HepG2 (cell line): ENCODE measurements at regions not wholly inside any gene's neighbourhood (a gene's known extent, or its start where the extent isn't known, plus 50 kb on each side); places are given as distances from the start of the nearest gene placed in this dataset.

Experiments used
- CCAR2 ChIP-seq: fragments of 200-400 bp; formaldehyde crosslinking; optimal IDR thresholded peaks from 2 replicates; pipeline ENCODE3; 2018; ENCODE audit warnings: low read depth, mild to moderate bottlenecking, low read length, moderate library complexity
- GATAD1 ChIP-seq: IDR thresholded peaks from 2 replicates; pipeline ENCODE4 v1.6.1; 2016; ENCODE audit warnings: missing genetic modification reagents, missing compliant biosample characterization
- MAFK ChIP-seq, 2 experiments: IDR thresholded peaks in 1 of 2; conservative IDR thresholded peaks in 1 of 2; 2 replicates each; pipeline ENCODE4 v1.6.1; 2011; ENCODE audit warnings: improper control_type of control experiment in 2 of 2, low read length in 2 of 2
- MXI1 ChIP-seq: IDR thresholded peaks from 3 replicates; pipeline ENCODE4 v1.6.1; 2012; ENCODE audit warnings: low read depth, low read length, inconsistent platforms, borderline replicate concordance
- RXRA ChIP-seq: sonication (generic); formaldehyde crosslinking; IDR thresholded peaks from 2 replicates; pipeline ENCODE4 v1.5.1; 2020; ENCODE audit warnings: missing genetic modification reagents
- SIN3B ChIP-seq: fragments of 150-350 bp; IDR thresholded peaks from 2 replicates; pipeline ENCODE4 v1.6.1; 2014; ENCODE audit warnings: low read length
- SKI ChIP-seq: fragments of 450-650 bp; IDR thresholded peaks from one replicate; pipeline ENCODE4 v1.6.1; 2018; ENCODE audit warnings: mild to moderate bottlenecking; ENCODE audit not compliant: partially characterized antibody
- SPEN ChIP-seq: sonication (generic); formaldehyde crosslinking; IDR thresholded peaks from 2 replicates; pipeline ENCODE4 v1.5.1; 2020; ENCODE audit warnings: low read depth, mild to moderate bottlenecking, missing genetic modification reagents
- TBP ChIP-seq: sonication (generic); formaldehyde crosslinking; IDR thresholded peaks from 2 replicates; pipeline ENCODE4 v1.5.0; 2020; ENCODE audit warnings: missing genetic modification reagents
- TBX2 ChIP-seq: sonication (generic); formaldehyde crosslinking; IDR thresholded peaks from 2 replicates; pipeline ENCODE4 v1.5.0; 2020; ENCODE audit warnings: missing genetic modification reagents, mild to moderate bottlenecking, borderline replicate concordance
- ZNF253 ChIP-seq: sonication (generic); formaldehyde crosslinking; IDR thresholded peaks from 2 replicates; pipeline ENCODE4 v1.8.0; 2022; ENCODE audit warnings: mild to moderate bottlenecking, missing genetic modification reagents, borderline replicate concordance
- ZNF343 ChIP-seq: sonication (generic); formaldehyde crosslinking; IDR thresholded peaks from 2 replicates; pipeline ENCODE4 v1.4.0; 2020; ENCODE audit warnings: mild to moderate bottlenecking, missing genetic modification reagents
- ZSCAN12 ChIP-seq: sonication (generic); formaldehyde crosslinking; IDR thresholded peaks from 2 replicates; pipeline ENCODE4 v1.9.0; 2021; ENCODE audit warnings: mild to moderate bottlenecking, missing genetic modification reagents
- TF ChIP-seq, protein P1 (sequence below): sonication (generic); formaldehyde crosslinking; IDR thresholded peaks from 2 replicates; pipeline ENCODE4 v1.9.0; 2021; ENCODE audit warnings: mild to moderate bottlenecking, missing genetic modification reagents
- TF ChIP-seq, protein P2 (sequence below): sonication (generic); formaldehyde crosslinking; IDR thresholded peaks from 2 replicates; pipeline ENCODE4 v1.8.1; 2023; ENCODE audit warnings: mild to moderate bottlenecking, missing genetic modification reagents, borderline replicate concordance
- TF ChIP-seq, protein P3 (sequence below): IDR thresholded peaks from 2 replicates; pipeline ENCODE4 v1.6.1; 2016; ENCODE audit warnings: missing biosample characterization, missing genetic modification reagents, low read depth
- TF ChIP-seq, protein P4 (sequence below): IDR thresholded peaks from 2 replicates; pipeline ENCODE4 v1.6.1; 2016; ENCODE audit warnings: control low read depth
- TF ChIP-seq, protein P5 (sequence below): sonication (generic); formaldehyde crosslinking; IDR thresholded peaks from 2 replicates; pipeline ENCODE4 v1.4.0; 2020; ENCODE audit warnings: missing genetic modification reagents
- TF ChIP-seq, protein P6 (sequence below): sonication (generic); formaldehyde crosslinking; IDR thresholded peaks from 2 replicates; pipeline ENCODE4 v1.4.0; 2020; ENCODE audit warnings: mild to moderate bottlenecking, missing genetic modification reagents

DNA sequence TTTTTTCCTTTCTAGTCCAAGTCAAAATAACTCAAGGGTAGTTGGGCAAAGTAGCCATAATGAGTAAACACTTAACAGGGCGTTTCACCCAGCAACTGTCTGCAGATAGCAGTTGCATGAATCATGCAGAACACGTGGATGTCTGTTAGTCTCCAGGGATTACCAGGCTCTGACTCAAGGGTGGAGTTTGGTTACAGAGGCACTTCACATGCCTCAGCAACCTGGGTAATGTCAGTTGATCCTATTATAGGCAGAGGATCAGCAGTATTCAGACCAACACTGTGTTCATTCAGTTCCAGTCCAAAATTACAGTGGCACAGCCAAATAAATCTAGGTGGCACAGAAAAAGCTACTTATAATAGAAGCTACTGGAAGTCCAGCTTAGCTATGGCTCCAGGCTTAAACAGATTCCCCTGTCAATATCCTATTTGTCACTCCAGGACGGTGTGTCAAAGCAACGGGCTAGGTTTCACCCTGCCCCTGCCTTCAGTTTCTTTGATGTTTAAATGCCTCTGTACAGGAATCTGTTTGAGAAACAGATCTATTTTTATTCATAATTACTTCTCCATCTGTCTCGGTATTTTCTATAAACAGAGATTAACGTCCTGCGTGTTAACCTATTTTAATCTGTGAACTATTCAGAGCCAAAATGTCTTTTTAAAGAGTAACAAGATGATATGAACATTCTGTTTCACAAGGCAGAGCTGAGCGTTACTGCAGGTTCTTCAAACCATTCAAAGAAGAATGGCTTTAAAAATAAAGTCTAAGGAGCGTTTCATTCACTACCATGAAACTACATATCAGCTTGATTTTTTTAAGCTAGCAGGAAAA lies 162.6 kb upstream of the AKR1E2 start (continued):
- TF ChIP-seq, protein P1, sequence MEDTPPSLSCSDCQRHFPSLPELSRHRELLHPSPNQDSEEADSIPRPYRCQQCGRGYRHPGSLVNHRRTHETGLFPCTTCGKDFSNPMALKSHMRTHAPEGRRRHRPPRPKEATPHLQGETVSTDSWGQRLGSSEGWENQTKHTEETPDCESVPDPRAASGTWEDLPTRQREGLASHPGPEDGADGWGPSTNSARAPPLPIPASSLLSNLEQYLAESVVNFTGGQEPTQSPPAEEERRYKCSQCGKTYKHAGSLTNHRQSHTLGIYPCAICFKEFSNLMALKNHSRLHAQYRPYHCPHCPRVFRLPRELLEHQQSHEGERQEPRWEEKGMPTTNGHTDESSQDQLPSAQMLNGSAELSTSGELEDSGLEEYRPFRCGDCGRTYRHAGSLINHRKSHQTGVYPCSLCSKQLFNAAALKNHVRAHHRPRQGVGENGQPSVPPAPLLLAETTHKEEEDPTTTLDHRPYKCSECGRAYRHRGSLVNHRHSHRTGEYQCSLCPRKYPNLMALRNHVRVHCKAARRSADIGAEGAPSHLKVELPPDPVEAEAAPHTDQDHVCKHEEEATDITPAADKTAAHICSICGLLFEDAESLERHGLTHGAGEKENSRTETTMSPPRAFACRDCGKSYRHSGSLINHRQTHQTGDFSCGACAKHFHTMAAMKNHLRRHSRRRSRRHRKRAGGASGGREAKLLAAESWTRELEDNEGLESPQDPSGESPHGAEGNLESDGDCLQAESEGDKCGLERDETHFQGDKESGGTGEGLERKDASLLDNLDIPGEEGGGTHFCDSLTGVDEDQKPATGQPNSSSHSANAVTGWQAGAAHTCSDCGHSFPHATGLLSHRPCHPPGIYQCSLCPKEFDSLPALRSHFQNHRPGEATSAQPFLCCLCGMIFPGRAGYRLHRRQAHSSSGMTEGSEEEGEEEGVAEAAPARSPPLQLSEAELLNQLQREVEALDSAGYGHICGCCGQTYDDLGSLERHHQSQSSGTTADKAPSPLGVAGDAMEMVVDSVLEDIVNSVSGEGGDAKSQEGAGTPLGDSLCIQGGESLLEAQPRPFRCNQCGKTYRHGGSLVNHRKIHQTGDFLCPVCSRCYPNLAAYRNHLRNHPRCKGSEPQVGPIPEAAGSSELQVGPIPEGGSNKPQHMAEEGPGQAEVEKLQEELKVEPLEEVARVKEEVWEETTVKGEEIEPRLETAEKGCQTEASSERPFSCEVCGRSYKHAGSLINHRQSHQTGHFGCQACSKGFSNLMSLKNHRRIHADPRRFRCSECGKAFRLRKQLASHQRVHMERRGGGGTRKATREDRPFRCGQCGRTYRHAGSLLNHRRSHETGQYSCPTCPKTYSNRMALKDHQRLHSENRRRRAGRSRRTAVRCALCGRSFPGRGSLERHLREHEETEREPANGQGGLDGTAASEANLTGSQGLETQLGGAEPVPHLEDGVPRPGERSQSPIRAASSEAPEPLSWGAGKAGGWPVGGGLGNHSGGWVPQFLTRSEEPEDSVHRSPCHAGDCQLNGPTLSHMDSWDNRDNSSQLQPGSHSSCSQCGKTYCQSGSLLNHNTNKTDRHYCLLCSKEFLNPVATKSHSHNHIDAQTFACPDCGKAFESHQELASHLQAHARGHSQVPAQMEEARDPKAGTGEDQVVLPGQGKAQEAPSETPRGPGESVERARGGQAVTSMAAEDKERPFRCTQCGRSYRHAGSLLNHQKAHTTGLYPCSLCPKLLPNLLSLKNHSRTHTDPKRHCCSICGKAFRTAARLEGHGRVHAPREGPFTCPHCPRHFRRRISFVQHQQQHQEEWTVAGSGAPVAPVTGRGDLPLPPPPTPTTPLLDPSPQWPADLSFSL = no peak
- TF ChIP-seq TBP (CRISPR knock-in tag) (no peak), ZNF253 (CRISPR knock-in tag) (no peak), MAFK (conservative IDR thresholded peaks at IDR 0.05 in 1 of 2, IDR thresholded peaks at IDR 0.05 in 1 of 2; ENCODE audit: low read length in 2 of 2) (0 out of 4 replicates have a peak, but pooled peaks of 1 of the 2 experiments have one; percentile 24), ZNF343 (no peak), MXI1 (peak; percentile 86; the same call in 2 of the 3 replicates), SKI (peak; percentile 43), RXRA (CRISPR knock-in tag) (no peak), CCAR2 (no peak), SIN3B (no peak), ZSCAN12 (CRISPR knock-in tag) (no peak), TBX2 (CRISPR knock-in tag) (no peak), SPEN (no peak), GATAD1 (CRISPR knock-in tag) (0 out of 2 replicates have a peak, but pooled peaks have one; percentile 34)
- TF ChIP-seq, protein P2, sequence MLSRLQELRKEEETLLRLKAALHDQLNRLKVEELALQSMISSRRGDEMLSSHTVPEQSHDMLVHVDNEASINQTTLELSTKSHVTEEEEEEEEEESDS = no peak
- TF ChIP-seq, protein P3, sequence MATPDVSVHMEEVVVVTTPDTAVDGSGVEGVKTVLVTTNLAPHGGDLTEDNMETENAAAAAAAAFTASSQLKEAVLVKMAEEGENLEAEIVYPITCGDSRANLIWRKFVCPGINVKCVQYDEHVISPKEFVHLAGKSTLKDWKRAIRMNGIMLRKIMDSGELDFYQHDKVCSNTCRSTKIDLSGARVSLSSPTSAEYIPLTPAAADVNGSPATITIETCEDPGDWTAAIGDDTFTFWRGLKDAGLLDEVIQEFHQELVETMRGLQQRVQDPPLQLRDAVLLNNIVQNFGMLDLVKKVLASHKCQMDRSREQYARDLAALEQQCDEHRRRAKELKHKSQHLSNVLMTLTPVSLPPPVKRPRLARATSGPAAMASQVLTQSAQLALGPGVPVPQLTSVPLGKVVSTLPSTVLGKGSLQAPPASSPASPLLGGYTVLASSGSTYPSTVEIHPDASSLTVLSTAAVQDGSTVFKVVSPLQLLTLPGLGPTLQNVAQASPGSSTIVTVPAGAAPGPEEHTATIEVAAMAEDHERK (CRISPR knock-in tag) = no peak
- TF ChIP-seq, protein P4, sequence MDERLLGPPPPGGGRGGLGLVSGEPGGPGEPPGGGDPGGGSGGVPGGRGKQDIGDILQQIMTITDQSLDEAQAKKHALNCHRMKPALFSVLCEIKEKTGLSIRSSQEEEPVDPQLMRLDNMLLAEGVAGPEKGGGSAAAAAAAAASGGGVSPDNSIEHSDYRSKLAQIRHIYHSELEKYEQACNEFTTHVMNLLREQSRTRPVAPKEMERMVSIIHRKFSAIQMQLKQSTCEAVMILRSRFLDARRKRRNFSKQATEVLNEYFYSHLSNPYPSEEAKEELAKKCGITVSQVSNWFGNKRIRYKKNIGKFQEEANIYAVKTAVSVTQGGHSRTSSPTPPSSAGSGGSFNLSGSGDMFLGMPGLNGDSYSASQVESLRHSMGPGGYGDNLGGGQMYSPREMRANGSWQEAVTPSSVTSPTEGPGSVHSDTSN = no peak
- TF ChIP-seq, protein P5, sequence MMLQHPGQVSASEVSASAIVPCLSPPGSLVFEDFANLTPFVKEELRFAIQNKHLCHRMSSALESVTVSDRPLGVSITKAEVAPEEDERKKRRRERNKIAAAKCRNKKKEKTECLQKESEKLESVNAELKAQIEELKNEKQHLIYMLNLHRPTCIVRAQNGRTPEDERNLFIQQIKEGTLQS (CRISPR knock-in tag) = peak; percentile 82
- TF ChIP-seq, protein P6, sequence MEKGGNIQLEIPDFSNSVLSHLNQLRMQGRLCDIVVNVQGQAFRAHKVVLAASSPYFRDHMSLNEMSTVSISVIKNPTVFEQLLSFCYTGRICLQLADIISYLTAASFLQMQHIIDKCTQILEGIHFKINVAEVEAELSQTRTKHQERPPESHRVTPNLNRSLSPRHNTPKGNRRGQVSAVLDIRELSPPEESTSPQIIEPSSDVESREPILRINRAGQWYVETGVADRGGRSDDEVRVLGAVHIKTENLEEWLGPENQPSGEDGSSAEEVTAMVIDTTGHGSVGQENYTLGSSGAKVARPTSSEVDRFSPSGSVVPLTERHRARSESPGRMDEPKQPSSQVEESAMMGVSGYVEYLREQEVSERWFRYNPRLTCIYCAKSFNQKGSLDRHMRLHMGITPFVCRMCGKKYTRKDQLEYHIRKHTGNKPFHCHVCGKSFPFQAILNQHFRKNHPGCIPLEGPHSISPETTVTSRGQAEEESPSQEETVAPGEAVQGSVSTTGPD (CRISPR knock-in tag) = no peak
